ENCODE measurements at regions not wholly inside any gene's neighbourhood (a gene's known extent, or its start where the extent isn't known, plus 50 kb on each side); places are given as distances from the start of the nearest gene placed in this dataset.

GRCh38 chr12:105454688-105455087, 124.2 kb downstream of the C12orf75 start:
- TF ChIP-seq, protein P1, sequence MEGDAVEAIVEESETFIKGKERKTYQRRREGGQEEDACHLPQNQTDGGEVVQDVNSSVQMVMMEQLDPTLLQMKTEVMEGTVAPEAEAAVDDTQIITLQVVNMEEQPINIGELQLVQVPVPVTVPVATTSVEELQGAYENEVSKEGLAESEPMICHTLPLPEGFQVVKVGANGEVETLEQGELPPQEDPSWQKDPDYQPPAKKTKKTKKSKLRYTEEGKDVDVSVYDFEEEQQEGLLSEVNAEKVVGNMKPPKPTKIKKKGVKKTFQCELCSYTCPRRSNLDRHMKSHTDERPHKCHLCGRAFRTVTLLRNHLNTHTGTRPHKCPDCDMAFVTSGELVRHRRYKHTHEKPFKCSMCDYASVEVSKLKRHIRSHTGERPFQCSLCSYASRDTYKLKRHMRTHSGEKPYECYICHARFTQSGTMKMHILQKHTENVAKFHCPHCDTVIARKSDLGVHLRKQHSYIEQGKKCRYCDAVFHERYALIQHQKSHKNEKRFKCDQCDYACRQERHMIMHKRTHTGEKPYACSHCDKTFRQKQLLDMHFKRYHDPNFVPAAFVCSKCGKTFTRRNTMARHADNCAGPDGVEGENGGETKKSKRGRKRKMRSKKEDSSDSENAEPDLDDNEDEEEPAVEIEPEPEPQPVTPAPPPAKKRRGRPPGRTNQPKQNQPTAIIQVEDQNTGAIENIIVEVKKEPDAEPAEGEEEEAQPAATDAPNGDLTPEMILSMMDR (IDR thresholded peaks at IDR 0.05 in 2 of 3, conservative IDR thresholded peaks at IDR 0.05 in 1 of 3; ENCODE audit: borderline replicate concordance in 1 of 3, insufficient read depth in 1 of 3, low read depth in 2 of 3, low read length in 2 of 3), result no peak
- no peak for TF ChIP-seq POLR2AphosphoS5 (IDR thresholded peaks at IDR 0.05; ENCODE audit: low read depth, low read length)
- no peak for TF ChIP-seq ATF3 (IDR thresholded peaks at IDR 0.05)
- no peak for TF ChIP-seq EZH2phosphoT487 (IDR thresholded peaks at IDR 0.05; ENCODE audit: borderline replicate concordance)
- no peak for TF ChIP-seq JUND (IDR thresholded peaks at IDR 0.05)
- TF ChIP-seq SP1 (IDR thresholded peaks at IDR 0.05; ENCODE audit: low read depth), result no peak
- no peak for TF ChIP-seq RAD21 (IDR thresholded peaks at IDR 0.05; ENCODE audit: low read depth)
- TF ChIP-seq, protein P2, sequence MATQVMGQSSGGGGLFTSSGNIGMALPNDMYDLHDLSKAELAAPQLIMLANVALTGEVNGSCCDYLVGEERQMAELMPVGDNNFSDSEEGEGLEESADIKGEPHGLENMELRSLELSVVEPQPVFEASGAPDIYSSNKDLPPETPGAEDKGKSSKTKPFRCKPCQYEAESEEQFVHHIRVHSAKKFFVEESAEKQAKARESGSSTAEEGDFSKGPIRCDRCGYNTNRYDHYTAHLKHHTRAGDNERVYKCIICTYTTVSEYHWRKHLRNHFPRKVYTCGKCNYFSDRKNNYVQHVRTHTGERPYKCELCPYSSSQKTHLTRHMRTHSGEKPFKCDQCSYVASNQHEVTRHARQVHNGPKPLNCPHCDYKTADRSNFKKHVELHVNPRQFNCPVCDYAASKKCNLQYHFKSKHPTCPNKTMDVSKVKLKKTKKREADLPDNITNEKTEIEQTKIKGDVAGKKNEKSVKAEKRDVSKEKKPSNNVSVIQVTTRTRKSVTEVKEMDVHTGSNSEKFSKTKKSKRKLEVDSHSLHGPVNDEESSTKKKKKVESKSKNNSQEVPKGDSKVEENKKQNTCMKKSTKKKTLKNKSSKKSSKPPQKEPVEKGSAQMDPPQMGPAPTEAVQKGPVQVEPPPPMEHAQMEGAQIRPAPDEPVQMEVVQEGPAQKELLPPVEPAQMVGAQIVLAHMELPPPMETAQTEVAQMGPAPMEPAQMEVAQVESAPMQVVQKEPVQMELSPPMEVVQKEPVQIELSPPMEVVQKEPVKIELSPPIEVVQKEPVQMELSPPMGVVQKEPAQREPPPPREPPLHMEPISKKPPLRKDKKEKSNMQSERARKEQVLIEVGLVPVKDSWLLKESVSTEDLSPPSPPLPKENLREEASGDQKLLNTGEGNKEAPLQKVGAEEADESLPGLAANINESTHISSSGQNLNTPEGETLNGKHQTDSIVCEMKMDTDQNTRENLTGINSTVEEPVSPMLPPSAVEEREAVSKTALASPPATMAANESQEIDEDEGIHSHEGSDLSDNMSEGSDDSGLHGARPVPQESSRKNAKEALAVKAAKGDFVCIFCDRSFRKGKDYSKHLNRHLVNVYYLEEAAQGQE (IDR thresholded peaks at IDR 0.05; ENCODE audit: low read depth), result no peak
- TF ChIP-seq CEBPB (IDR thresholded peaks at IDR 0.05; ENCODE audit: low read depth), result no peak
- TF ChIP-seq ZNF274 (IDR thresholded peaks at IDR 0.05; ENCODE audit: low read depth, low read length), result no peak
- no peak for TF ChIP-seq SIN3A (IDR thresholded peaks at IDR 0.05; ENCODE audit: low read depth)
